Epithelial cell of proximal tubule (primary cell): ENCODE measurements at regions not wholly inside any gene's neighbourhood (a gene's known extent, or its start where the extent isn't known, plus 50 kb on each side); places are given as distances from the start of the nearest gene placed in this dataset.

Source experiments
- DNase-seq: peaks from one replicate; pipeline ENCODE4 v3.0.0-alpha.2; 2011; ENCODE audit warnings: low read depth
- H3K4me3 ChIP-seq: 2 replicates; pipeline ENCODE4 v1.5.1; 2011; ENCODE audit warnings: low read depth, mild to moderate bottlenecking, low read length
- CTCF ChIP-seq: conservative IDR thresholded peaks from 2 replicates; pipeline ENCODE4 v1.5.1; 2012; ENCODE audit warnings: low read depth, mild to moderate bottlenecking, low read length

- no peak for TF ChIP-seq CTCF
- no peak overlapping the region for H3K4me3 ChIP-seq
- DNase-seq, result no peak
These were observed 313.0 kb downstream of the SEC14L1 start for GRCh38 chr17:77453613-77454241.

GRCh38 chr17:77454242-77455095 is 313.7 kb downstream of the SEC14L1 start:
- no peak for DNase-seq
- TF ChIP-seq CTCF, result no peak
- H3K4me3 ChIP-seq, result no peak overlapping the region

- H3K4me3 ChIP-seq, result no peak overlapping the region
- no peak for DNase-seq
- TF ChIP-seq CTCF, result no peak
These were observed 314.5 kb downstream of the SEC14L1 start for GRCh38 chr17:77455111-77455890.

- no peak overlapping the region for H3K4me3 ChIP-seq
- DNase-seq, result no peak
- TF ChIP-seq CTCF, result no peak
These were observed 315.1 kb downstream of the SEC14L1 start for GRCh38 chr17:77455891-77456260.

GRCh38 chr17:77456271-77456950 is 315.6 kb downstream of the SEC14L1 start:
- H3K4me3 ChIP-seq, result no peak overlapping the region
- DNase-seq, result no peak
- no peak for TF ChIP-seq CTCF

- TF ChIP-seq CTCF, result no peak
- no peak overlapping the region for H3K4me3 ChIP-seq
- DNase-seq, result no peak
These were observed 316.3 kb downstream of the SEC14L1 start for GRCh38 chr17:77456951-77457548.
